ENCODE measurements at regions not wholly inside any gene's neighbourhood (a gene's known extent, or its start where the extent isn't known, plus 50 kb on each side); places are given as distances from the start of the nearest gene placed in this dataset.

DNA sequence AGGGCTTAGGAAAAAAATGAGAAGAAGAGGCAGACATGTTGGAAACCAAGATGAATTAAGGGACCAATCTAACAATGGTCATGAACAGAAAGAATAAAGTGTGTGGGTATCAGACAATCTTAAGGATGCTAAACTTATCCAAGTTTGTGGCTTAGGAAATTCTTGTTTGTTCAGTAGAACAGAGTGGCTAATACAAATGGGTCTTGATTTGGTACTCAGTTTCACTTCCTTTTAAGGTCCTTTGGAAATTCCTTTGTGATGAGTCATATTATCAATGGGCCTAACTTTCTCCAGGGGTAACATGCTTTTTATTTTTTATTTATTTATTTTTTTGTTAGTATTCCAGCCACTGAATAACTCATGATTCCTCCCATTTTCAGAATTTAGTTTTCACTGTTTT is 1154.7 kb upstream of the FLRT2 start:
- ATAC-seq: no peak
- H3K27ac Mint-ChIP-seq: no peak overlapping the region
- no peak for DNase-seq (ENCODE audit: low spot score)
- peaks cover 4% of the 10 kb centered on the region; the same call in 1 of the 2 replicates for H3K9me3 Mint-ChIP-seq
- ChIA-PET POLR2A (no interaction called here), CTCF (no interaction called here)
- no peak overlapping the region for H3K4me3 Mint-ChIP-seq
- H3K27me3 Mint-ChIP-seq (ENCODE audit: low read depth): no peaks in the 10 kb centered on the region
- peaks cover 14% of the 10 kb centered on the region for H3K4me1 Mint-ChIP-seq
- TF ChIP-seq KAT7 (CRISPR knock-in tag; IDR thresholded peaks at IDR 0.05; ENCODE audit: borderline replicate concordance): no peak
- TF ChIP-seq, protein P1, sequence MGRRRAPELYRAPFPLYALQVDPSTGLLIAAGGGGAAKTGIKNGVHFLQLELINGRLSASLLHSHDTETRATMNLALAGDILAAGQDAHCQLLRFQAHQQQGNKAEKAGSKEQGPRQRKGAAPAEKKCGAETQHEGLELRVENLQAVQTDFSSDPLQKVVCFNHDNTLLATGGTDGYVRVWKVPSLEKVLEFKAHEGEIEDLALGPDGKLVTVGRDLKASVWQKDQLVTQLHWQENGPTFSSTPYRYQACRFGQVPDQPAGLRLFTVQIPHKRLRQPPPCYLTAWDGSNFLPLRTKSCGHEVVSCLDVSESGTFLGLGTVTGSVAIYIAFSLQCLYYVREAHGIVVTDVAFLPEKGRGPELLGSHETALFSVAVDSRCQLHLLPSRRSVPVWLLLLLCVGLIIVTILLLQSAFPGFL (CRISPR knock-in tag; IDR thresholded peaks at IDR 0.05; ENCODE audit: borderline replicate concordance): no peak
- TF ChIP-seq NR3C1 (CRISPR knock-in tag; conservative IDR thresholded peaks at IDR 0.05; ENCODE audit: low read depth): no peak
- H3K36me3 Mint-ChIP-seq: no peaks in the 10 kb centered on the region

DNA sequence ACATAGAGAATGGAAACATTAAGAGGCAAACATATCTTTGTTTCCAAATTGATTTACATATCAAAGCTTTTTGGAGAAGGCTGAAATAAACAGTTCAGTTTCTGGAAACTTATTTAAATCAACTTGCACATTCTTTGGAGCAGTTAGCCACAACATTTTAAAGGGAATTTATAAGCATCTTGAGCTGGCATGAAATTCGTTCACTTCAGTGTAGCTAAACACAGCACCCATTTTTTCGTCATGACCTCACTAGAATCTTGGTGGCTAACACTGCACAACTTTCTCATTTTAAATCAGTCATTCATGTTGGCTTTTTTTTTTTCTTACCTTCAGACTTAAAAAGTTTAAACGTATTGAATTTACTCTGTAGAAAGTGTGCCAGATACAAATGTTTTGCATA is 1139.9 kb upstream of the FLRT2 start:
- TF ChIP-seq SOX15 (CRISPR knock-in tag; IDR thresholded peaks at IDR 0.05) (no peak), ESRRA (CRISPR knock-in tag; IDR thresholded peaks at IDR 0.05; ENCODE audit: borderline replicate concordance) (no peak), ATF1 (CRISPR knock-in tag; IDR thresholded peaks at IDR 0.05) (no peak), GTF2I (CRISPR knock-in tag; conservative IDR thresholded peaks at IDR 0.05) (no peak), GRHL2 (CRISPR knock-in tag; IDR thresholded peaks at IDR 0.05; ENCODE audit: insufficient replicate concordance, severe bottlenecking) (no peak)
- TF ChIP-seq, protein P2, sequence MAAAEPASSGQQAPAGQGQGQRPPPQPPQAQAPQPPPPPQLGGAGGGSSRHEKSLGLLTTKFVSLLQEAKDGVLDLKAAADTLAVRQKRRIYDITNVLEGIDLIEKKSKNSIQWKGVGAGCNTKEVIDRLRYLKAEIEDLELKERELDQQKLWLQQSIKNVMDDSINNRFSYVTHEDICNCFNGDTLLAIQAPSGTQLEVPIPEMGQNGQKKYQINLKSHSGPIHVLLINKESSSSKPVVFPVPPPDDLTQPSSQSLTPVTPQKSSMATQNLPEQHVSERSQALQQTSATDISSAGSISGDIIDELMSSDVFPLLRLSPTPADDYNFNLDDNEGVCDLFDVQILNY (CRISPR knock-in tag; IDR thresholded peaks at IDR 0.05): no peak
- TF ChIP-seq, protein P3, sequence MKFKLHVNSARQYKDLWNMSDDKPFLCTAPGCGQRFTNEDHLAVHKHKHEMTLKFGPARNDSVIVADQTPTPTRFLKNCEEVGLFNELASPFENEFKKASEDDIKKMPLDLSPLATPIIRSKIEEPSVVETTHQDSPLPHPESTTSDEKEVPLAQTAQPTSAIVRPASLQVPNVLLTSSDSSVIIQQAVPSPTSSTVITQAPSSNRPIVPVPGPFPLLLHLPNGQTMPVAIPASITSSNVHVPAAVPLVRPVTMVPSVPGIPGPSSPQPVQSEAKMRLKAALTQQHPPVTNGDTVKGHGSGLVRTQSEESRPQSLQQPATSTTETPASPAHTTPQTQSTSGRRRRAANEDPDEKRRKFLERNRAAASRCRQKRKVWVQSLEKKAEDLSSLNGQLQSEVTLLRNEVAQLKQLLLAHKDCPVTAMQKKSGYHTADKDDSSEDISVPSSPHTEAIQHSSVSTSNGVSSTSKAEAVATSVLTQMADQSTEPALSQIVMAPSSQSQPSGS (CRISPR knock-in tag; IDR thresholded peaks at IDR 0.05; ENCODE audit: borderline replicate concordance, low read depth): no peak
- H3K36me3 Mint-ChIP-seq: no peaks in the 10 kb centered on the region
- peaks cover 7% of the 10 kb centered on the region for H3K4me1 Mint-ChIP-seq
- POLR2A ChIA-PET: no interaction called here
- H3K9me3 Mint-ChIP-seq: peaks cover 13% of the 10 kb centered on the region; the same call in 1 of the 2 replicates
- H3K27ac Mint-ChIP-seq: no peak overlapping the region
- ATAC-seq: no peak
- H3K4me3 Mint-ChIP-seq: no peak overlapping the region
- no peaks in the 10 kb centered on the region for H3K27me3 Mint-ChIP-seq (ENCODE audit: low read depth)
- CTCF ChIA-PET: no interaction called here
- no peak for DNase-seq (ENCODE audit: low spot score)

DNA sequence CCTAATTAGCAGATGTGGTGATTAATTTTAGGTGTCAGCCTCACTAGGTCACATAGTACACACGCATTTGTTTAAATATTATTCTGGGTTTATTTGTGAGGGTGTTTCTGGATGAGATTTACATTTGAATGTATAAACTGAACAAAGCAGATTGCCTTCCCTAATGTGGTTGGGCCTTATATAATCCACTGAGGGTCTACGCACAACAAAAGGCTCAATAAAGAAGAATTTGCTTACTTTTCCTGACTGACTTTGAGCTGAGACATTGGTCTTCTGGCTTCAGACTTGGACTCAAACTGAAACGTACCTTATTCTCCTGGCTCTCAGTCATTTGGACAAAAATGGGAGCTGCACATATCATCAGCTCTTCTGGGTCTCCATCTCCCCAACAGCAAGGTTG is 1132.3 kb upstream of the FLRT2 start:
- POLR2A ChIA-PET: interaction anchor here (0.7 kb wide), 1 partner anchor 27 kb away, joined by 14 read pairs; no protein-coding TSS in a partner anchor
- TF ChIP-seq, protein P4, sequence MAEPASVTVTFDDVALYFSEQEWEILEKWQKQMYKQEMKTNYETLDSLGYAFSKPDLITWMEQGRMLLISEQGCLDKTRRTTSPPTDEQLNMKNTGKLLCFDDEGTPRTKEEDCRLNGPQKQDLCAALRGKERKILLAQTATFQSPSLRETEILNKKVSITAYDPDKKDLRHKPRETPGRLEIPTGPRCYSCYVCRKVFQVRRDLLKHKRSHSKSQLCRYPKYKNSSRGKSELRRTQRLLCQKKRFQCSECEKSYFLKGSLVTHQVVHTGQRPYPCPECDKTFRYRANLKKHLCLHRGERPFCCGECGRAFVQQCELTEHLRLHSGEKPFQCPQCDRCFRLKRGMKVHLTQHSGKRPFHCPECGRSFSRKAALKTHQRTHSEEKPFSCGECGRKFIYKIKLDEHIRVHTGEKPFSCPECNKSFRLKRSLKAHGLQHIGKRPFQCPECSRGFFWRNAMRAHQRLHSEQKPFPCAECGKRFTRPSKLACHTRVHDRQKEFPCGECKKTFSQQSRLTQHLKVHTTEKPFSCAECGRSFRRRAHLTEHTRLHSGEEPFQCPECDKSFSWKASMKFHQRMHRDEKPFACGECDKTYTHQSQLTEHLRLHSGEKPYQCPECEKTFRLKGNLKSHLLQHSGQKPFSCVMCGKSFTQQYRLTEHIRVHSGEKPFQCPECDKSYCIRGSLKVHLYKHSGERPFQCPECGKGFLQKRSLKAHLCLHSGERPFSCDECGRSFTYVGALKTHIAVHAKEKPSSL (CRISPR knock-in tag; conservative IDR thresholded peaks at IDR 0.05): no peak
- TF ChIP-seq, protein P5, sequence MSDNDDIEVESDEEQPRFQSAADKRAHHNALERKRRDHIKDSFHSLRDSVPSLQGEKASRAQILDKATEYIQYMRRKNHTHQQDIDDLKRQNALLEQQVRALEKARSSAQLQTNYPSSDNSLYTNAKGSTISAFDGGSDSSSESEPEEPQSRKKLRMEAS (CRISPR knock-in tag; IDR thresholded peaks at IDR 0.05): no peak
- no peak for TF ChIP-seq SP1 (CRISPR knock-in tag; conservative IDR thresholded peaks at IDR 0.05)
- TF ChIP-seq, protein P6, sequence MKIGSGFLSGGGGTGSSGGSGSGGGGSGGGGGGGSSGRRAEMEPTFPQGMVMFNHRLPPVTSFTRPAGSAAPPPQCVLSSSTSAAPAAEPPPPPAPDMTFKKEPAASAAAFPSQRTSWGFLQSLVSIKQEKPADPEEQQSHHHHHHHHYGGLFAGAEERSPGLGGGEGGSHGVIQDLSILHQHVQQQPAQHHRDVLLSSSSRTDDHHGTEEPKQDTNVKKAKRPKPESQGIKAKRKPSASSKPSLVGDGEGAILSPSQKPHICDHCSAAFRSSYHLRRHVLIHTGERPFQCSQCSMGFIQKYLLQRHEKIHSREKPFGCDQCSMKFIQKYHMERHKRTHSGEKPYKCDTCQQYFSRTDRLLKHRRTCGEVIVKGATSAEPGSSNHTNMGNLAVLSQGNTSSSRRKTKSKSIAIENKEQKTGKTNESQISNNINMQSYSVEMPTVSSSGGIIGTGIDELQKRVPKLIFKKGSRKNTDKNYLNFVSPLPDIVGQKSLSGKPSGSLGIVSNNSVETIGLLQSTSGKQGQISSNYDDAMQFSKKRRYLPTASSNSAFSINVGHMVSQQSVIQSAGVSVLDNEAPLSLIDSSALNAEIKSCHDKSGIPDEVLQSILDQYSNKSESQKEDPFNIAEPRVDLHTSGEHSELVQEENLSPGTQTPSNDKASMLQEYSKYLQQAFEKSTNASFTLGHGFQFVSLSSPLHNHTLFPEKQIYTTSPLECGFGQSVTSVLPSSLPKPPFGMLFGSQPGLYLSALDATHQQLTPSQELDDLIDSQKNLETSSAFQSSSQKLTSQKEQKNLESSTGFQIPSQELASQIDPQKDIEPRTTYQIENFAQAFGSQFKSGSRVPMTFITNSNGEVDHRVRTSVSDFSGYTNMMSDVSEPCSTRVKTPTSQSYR (CRISPR knock-in tag; IDR thresholded peaks at IDR 0.05): no peak
- no peak for TF ChIP-seq NR2C2 (CRISPR knock-in tag; IDR thresholded peaks at IDR 0.05)
- no peak for TF ChIP-seq CREM (CRISPR knock-in tag; IDR thresholded peaks at IDR 0.05)
- TF ChIP-seq, protein P7, sequence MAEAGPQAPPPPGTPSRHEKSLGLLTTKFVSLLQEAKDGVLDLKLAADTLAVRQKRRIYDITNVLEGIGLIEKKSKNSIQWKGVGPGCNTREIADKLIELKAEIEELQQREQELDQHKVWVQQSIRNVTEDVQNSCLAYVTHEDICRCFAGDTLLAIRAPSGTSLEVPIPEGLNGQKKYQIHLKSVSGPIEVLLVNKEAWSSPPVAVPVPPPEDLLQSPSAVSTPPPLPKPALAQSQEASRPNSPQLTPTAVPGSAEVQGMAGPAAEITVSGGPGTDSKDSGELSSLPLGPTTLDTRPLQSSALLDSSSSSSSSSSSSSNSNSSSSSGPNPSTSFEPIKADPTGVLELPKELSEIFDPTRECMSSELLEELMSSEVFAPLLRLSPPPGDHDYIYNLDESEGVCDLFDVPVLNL (CRISPR knock-in tag; IDR thresholded peaks at IDR 0.05; ENCODE audit: borderline replicate concordance, low read depth): no peak
- TF ChIP-seq EMX1 (CRISPR knock-in tag; IDR thresholded peaks at IDR 0.05): no peak
- TF ChIP-seq, protein P8, sequence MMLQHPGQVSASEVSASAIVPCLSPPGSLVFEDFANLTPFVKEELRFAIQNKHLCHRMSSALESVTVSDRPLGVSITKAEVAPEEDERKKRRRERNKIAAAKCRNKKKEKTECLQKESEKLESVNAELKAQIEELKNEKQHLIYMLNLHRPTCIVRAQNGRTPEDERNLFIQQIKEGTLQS (CRISPR knock-in tag; conservative IDR thresholded peaks at IDR 0.05): no peak
- no peak for TF ChIP-seq ZNF138 (CRISPR knock-in tag; conservative IDR thresholded peaks at IDR 0.05)
- no peak overlapping the region for H3K27ac Mint-ChIP-seq
- ATAC-seq (no peak), DNase-seq (ENCODE audit: low spot score) (no peak)
- CTCF ChIA-PET: no interaction called here
- H3K36me3 Mint-ChIP-seq: peaks cover 11% of the 10 kb centered on the region
- H3K9me3 Mint-ChIP-seq: peaks cover 12% of the 10 kb centered on the region
- H3K4me3 Mint-ChIP-seq: no peak overlapping the region
- H3K4me1 Mint-ChIP-seq: peaks cover 9% of the 10 kb centered on the region
- H3K27me3 Mint-ChIP-seq (ENCODE audit: low read depth): no peaks in the 10 kb centered on the region

Data from WTC11 (cell line).